ENCODE measurements at regions not wholly inside any gene's neighbourhood (a gene's known extent, or its start where the extent isn't known, plus 50 kb on each side); places are given as distances from the start of the nearest gene placed in this dataset.

DNA sequence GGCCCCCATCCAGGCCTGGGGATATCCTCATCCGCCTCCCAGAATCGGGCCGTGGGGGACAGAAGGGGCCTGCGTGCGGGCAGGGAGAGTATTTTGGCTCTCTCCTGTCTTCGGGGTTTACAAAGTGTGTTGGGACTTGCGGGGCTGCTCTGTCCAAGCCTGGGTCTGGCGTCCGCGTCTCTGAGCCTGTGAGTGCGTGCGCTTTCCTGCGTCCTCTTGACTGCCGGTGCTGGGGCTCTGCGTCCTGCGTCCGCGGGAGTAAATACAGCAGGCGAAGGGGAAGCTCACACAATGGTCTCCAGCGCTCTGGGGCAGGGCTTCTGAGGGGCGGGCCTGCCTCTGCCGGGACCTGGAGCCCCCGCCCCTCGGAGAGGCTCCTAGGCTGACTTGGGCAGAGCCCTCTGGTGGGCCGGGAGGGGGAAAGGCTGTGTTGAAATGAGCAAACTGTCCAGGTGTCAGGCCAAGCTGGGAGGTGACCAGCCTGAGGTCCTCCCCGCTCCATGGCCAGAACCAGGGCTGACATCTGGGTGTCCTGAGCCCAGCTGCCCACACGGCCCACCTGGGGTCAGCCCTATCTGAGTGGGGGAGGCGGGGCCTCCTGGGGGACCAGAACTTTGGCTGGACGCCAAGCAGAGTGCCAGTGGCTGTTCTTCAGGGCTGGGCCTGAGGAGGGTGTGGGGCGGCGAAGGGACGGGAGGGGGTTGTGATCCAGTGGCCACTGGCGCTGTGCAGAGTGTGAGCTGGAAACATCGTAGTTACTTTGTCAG is 233.6 kb downstream of the SEC14L1 start:
- no peak overlapping the region for H3K27ac ChIP-seq
- DNase-seq (ENCODE audit: low read depth, low spot score), result no peak

GRCh38 chr17:77375108-77375916 is 234.5 kb downstream of the SEC14L1 start:
- no peak overlapping the region for H3K27ac ChIP-seq
- no peak for DNase-seq (ENCODE audit: low read depth, low spot score)

GRCh38 chr17:77375917-77376651 is 235.3 kb downstream of the SEC14L1 start:
- no peak overlapping the region for H3K27ac ChIP-seq
- DNase-seq (ENCODE audit: low read depth, low spot score), result no peak

- no peak overlapping the region for H3K27ac ChIP-seq
- DNase-seq (ENCODE audit: low read depth, low spot score), result no peak
These were observed 236.3 kb downstream of the SEC14L1 start for GRCh38 chr17:77376795-77377709.

DNA sequence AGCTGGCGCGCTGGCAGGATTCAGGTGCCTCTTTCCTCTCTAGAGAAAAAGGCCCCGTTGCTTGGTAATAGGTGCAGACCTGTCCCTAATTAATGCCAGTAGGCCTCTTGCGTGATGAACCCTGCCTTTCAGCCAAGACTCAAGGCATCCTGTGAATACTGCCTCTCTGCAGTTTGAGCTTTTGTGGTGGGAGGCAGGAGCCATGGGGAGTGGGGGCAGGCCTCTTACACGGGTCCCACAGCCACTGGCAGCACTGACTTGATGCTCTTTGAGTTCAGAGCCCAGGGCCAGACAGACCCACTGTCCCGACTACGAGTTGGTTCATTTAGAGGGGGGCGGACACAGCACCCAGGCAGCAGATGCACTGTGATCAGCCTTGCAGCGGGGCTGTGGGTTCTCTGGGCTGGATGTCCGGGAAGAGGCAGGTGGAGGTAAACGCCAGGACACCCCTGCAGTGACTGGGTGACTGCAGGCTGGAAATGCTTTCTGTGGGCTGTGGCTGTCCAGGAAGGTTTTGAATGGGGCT is 237.0 kb downstream of the SEC14L1 start:
- no peak for DNase-seq (ENCODE audit: low read depth, low spot score)
- H3K27ac ChIP-seq, result no peak overlapping the region

DNA sequence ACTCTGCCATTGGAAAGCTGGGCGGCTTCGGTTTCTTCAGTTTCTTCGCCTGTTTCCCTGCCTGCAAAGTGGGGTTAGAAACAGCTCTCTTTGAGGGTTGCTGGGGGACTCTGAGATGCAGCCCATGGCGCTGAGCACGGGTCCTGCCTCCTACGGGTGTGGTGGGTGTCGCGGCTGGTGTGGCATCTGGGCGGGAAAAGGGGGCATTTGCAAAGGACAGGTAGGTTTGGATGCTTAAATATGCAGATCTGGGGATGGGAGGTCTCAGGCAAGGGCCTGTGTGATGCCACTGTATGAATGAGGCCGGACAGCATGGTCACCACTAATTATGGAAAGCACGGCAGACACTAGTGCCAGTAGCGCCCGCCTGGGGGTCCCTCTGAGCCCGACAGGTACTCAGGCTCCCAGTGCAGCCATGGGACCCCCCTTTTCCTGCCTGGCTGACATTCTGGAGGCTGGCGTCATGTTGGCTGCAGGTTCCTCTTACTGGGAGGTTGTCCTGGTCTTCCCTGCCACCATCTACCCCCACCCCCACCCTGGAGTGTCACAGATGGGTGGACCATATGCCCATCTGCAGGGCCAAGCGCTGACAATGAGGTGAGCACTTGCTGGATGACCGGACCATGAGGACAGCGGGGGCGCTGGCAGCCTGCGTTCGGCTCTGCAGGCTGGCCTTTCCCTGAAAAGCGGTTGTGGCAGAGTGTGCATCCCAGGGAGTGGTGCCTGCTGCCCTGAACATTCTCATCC is 237.7 kb downstream of the SEC14L1 start:
- no peak overlapping the region for H3K27ac ChIP-seq
- no peak for DNase-seq (ENCODE audit: low read depth, low spot score)

DNA sequence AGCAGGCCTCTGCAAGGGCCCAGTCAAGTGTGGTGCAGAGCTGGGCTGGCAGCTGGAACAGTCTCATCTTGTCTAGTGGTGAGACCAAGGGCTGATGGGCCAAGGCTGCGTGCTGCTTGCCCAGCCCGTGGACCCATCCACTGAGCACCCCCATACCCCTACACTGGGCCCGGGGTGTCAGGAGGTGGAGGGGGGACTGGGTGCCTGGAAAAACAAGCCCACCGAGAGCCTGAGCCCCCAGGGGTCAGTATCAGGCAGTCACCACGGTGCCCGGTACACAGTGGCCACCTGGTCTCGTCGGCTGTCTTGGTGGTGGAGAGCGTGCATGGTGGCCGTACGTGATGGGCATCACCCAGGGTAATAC is 238.3 kb downstream of the SEC14L1 start:
- no peak for DNase-seq (ENCODE audit: low read depth, low spot score)
- no peak overlapping the region for H3K27ac ChIP-seq

DNA sequence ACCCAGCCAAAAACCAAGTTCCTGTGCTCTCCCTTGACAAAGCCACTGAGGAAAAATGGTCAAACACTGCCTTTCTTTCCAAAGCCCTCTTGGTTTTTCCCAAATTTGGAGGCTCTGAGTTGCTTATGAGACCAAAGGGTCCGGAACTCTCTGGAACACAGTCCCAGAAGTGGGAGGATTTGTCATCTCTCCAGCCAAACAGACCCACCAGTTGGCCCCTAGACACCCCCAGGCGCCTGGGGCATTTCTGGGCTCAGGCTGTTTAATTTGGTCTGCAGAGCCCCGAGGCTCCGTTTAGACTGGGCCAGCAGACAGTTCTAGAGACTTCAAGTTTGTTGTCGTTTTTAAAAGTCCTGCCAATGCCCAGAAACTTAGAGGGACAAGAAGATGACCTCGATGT is 239.1 kb downstream of the SEC14L1 start:
- no peak overlapping the region for H3K27ac ChIP-seq
- no peak for DNase-seq (ENCODE audit: low read depth, low spot score)

- H3K27ac ChIP-seq, result no peak overlapping the region
These were observed 239.8 kb downstream of the SEC14L1 start for GRCh38 chr17:77380395-77381184.

DNA sequence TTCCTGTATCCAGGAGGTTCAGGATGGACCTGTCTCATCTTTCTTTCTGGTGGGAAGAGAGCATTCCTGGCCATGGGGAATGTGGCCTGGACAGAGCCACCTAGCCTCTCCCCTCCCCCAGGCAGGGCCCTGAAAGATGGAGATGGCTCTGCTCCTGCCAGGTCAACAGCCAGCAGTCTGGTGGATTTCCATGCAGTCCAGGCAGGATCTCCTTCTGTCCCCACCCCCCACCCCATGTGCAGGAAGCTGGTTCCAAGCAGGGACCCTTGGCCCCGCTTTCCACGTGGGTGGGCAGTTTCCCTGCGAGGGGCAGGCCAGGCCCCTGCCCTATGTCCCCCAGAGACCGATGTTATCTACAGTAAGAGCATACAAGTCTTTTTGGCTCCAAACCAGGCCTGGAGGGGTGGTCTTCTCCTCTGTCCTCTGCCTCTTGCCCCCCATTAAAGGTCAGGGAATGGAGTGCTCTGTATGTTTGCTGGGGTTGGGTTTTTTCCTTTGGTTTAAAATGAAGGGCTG is 240.5 kb downstream of the SEC14L1 start:
- H3K27ac ChIP-seq, result no peak overlapping the region
- no peak for DNase-seq (ENCODE audit: low read depth, low spot score)

More at GRCh38 chr17:77380395-77381184, 239.8 kb downstream of the SEC14L1 start:
- DNase-seq (ENCODE audit: low read depth, low spot score), result no peak

GRCh38 chr17:77381731-77382130 is 241.0 kb downstream of the SEC14L1 start:
- no peak for DNase-seq (ENCODE audit: low read depth, low spot score)
- H3K27ac ChIP-seq, result no peak overlapping the region

DNA sequence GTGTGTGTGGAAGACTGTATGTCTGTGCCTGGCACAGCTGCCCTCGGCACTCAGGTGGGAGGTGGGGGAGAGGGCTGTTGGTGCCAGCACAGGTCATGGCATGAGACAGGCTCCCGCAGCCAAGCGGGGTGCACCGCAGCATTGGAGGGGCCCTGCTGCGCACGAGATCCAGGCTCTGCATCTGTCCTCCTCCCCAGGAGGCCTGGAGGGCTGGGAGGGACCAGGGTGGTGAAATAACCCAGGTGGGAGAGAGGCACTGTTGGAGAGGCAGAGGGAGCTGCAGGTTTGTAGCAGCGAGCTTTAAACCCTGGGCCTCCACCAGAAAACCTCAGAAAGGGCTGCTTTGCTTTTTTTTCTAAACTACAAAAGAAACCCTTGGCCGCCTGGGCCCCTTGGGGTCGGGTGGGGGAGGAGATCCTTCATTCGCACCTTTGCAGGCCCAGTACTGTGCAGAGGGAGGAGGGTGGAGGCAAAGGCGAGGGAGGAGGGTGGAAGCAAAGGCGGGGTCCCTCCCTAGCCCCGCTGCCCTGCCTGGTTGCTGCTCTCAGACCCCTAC is 241.7 kb downstream of the SEC14L1 start:
- DNase-seq (ENCODE audit: low read depth, low spot score), result no peak
- H3K27ac ChIP-seq, result no peak overlapping the region

DNA sequence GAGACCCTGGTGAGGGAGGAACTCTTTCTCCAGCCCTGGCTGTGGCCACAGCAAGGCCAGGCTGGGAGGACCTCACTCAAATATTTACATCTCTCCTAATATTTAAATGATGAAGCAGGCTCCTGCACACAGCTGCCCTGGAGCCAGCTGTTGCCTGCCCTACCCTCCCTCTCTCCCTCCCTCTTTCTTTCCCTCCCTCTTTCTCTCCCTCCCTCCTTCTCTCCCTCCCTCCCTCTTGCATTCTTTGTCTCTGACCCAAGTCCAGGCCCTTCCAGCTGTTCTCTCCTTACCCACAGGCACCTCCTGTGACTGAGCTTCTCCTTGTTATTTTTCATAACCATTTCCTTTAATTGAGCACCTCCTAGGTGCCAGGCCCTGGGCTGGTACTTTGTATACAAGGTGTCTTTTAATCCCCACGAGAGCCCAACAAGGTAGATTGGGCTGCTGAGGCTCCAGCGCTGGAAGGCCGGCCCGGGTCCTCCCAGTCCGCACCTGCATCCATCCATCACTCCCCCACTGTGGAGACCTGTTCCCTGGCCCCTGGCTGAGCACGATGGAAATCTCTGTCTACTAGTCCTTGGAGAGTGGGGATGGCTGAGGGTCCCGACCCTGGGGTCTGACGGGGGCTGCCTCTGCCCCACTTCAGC is 242.3 kb downstream of the SEC14L1 start:
- DNase-seq (ENCODE audit: low read depth, low spot score), result no peak
- H3K27ac ChIP-seq, result no peak overlapping the region

DNA sequence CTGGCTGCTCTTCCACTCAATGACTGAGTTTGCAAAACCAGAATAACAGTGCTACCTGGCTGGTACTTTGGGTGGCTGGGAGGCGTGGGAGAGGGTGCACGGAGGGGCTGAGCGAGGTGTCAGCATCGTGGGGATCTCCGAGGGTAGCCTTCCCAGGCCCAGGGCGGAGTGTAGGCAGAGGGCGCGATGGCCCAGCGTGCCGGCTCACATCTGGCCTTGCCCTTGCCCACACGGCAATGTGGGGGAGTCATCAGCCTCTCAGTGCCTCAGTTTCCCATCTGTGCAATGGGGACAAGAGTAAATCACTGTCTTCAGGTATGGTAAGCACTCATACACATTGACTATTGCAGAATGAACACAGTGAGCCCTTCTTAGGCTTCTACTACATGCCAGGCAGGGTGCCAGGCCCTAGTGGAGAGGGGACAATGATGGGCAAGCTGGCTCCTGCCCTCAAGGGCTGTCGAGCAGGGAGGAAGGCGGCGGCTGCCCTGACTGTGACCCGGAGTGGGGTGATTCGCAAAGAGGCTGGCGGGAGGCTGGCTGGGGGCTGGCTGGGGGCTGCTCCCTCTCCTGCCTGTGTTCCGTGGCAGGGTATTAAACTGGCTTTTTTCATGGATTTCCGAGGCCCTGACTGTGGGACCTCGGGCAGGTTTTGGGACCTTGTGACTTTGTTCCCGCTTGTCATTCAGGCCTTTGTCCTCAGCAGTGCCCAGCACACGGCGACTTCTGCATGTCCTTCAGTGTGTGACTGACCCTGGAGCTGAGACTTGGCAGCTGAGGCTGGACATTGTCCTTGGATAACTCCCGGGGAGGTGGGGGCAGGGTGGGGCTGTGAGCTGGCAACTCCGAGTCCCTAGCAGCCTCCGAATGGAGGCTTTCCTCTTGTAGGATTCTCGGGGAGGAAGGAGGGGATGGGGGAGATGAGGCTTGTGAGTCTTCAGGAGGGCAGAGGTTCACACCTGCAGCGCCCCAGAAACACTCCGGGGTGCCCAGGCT is 243.1 kb downstream of the SEC14L1 start:
- no peak overlapping the region for H3K27ac ChIP-seq
- DNase-seq (ENCODE audit: low read depth, low spot score), result no peak

DNA sequence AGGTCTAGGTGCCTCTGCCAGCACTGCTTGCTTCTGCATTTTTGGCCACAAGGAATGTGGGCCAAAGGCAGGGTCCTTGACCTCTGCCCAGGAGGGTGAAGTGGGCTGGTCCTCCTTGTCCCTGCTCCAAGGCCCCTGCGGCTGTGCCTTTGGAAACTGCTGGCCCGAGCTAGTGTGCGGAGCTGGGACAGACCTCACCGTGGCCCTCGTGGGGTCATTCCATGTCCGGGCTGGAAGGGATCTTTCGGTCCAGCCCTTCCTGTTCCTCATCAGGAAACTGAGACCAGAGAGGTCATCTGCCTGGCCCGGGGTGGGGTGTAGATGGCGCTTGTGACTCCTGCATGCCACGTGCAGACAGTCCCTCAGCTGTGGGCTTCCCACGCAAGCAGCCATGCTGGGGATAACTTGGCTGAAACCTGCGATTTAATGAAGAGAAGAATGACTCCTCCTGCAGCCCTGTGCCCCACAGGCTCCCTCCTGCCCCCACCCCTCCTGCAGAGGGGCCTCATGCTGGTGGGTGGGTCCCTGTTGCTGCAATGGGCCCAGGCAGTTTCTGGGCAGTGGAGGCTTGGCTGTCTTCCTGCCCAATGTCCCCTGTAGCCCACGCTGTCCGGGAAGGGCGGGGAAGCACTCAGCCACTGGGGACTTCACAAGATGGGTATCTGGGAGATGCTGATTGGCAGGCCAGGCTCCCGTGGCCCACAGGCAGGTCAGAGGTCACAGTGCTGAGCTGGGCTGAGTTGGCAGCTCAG is 245.2 kb downstream of the SEC14L1 start:
- H3K27ac ChIP-seq, result no peak overlapping the region
- no peak for DNase-seq (ENCODE audit: low read depth, low spot score)
